GM19455 (cell line): ENCODE measurements at regions not wholly inside any gene's neighbourhood (a gene's known extent, or its start where the extent isn't known, plus 50 kb on each side); places are given as distances from the start of the nearest gene placed in this dataset.

Source experiments
- ATAC-seq: cut with Tn5 transposase; IDR thresholded peaks from one replicate; pipeline ENCODE4 v1.9.1; 2021; ENCODE audit not compliant: unreplicated experiment

DNA sequence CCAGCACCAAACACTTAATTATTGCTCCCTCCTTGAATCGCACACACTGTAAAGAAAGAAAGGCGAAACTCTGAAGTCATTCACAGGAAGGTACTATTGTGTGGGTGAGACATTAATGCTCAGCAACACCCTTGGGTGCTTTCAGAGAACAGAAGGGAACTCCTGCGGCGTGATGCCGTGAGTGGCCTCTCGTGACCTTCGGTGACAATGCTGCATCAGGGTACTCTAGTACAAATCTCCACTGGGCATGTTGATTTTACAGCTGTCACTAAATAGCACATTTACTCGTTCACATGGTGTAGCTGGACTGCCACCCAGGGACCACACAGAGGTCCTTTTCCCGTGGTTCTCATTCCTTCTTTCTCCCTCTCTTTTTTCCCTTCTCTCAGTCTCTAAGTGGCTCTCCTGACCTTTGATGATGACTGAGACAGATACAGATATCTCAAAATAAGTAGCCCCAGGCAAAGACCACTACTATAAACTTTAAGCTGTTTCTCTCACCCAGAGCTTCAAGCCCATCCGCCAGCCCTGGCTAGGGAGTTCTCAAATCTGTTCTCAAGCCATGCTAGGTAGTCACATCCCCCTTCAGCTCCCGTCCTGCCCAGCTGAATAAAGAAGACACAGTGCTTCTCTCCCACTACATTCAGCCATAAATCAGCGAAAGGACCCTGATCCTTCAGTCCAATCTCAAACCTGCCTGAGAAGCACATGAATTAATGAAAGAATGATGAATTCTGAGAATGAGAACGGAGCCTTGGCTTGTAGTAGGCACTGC lies 223.4 kb upstream of the FMN2 start:
- no peak for ATAC-seq

DNA sequence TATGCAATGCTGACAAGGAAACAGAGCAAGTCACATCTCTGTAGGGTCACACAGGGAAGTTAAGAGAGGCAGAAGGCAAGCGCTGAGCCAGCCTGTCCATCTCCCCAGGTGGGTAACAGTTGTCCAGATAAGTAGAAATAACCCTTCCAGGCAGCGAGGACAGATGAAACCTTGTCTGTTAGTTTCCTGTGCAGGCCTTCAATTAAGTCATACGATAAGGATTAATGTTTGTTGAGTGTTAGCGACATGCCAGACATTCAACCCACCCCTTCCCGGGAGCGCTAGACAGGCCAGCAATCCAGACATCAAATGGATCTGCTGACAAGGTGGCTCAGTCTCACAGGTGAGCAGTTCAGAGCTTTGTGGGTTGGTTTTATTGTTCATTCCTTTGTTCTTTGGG lies 221.5 kb upstream of the FMN2 start:
- ATAC-seq, result no peak

DNA sequence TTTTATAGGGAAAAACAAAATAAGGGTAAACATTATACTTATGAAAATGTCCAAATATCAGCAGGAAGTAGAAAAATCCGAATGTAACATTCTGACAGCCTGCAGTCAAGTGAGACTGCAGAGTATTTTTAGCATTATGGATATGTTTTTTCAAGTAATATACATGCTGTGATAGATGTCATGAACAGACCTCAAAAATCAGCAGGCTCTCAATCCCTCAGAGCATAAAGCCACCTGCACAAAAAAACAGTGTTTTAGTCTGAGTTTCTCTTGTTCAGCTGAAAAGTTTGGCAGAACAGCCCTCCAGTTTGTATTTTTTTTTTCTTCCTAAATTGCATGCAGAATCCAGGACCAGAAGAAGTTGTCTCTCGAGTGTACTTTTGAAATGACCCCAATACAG lies 219.1 kb upstream of the FMN2 start:
- ATAC-seq, result no peak

DNA sequence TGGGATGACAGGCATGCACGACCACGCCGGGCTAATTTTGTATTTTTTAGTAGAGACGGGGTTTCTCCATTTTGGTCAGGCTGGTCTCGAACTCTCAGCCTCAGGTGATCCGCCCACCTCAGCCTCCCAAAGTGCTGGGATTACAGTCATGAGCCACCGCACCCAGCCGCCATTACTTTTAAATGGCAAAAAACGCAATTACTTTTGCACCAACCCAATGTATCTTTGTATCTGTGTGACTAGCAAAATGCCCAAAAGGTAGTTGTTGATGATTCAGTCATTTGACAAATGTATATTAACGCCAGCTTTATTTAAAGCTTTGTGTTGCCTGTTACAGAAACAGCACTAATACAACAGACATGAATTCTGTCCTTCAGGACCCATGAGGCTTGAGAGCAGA lies 216.9 kb upstream of the FMN2 start:
- no peak for ATAC-seq

DNA sequence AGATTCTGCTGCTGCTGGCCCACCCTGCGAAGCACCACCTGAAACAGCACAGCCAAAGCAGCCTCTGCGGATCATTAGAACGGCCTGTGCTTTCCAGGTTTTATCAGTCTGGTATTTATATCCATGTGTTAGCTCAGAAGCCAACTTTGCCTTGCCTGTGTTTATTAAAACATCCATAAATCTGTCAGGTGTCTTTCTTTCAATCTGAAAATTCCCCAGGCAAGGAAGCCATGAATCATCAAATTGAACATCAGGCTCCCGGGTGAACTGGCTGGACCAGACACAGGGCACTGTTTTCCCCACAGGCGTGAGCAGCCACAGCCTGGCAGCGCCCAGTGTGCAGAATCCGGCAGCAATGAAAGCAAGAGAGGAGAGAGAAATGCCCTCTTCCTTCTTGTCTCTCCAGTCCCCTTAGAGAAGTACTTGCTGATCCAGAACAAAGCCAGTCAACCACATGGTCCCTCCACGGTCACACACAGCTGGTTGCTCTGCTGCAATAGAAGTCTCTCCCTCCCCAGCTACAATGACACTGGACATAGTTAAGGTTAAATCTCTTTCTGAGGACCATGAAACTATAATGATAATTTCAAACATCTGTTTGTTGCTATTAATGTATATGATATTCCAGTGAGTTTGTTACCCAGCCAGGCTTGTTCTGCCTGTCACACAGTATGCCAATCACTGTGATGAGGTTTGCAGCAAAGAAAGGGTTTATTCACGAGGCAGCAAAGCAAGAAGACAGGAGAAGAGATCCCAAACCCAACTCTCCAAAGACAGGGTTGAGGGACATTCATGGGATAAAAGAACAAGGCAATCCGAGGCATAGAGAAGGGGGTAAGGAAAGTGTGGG lies 212.1 kb upstream of the FMN2 start:
- no peak for ATAC-seq

DNA sequence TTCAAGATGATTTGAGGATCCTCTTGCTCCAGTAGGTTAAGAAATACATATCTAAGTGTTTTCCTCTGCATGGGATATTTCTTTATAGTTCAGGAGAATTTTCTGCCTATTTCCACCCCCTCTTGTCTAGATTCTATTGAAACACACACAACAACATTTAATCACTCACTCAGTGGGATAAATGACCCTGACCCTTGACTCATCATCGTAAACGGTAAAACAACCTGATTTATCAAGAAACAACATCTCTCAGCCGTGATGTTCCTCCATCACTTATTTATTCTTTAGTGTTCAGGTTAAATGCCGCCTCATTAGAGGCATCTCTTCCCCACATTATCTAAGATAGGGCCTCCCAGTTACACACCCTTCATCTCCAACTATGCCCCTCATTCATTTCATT lies 208.7 kb upstream of the FMN2 start:
- no peak for ATAC-seq

DNA sequence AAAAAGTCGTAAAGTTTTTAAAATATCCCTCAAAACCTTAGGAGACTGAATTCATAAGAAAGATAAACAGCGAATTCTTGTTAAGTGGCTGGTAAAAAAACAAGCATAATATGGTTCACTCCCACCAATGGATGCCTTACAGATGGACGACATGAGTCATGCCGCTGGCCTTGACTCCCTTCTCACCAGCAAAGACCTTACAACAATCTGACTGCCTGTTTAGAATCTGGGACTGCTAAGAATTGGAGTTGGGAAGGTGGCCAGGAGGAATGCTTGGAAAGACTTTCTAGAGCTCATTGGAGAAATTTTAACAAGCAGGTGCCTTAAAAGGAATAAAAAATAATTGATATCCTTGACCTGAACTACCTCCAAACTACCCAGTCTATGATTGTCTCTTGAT lies 206.9 kb upstream of the FMN2 start:
- ATAC-seq, result no peak

DNA sequence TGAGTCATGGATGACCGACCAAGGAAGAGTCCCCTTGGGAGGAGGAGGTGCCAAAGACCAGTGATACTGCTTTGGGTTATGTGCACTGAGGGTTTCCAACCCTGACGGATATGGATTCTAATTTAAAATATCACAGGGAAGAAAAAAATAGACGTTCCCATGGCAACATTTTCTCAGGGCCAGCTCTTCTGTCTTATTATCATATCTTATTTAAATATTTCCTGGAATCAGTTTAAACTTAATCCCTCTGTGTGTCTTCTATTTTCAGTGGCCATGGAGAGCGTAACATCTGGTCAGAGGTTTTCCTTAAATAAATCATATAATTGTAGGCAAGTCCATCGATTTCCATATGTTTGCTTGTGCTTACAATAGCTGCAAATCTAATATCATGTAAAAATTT lies 205.4 kb upstream of the FMN2 start:
- ATAC-seq, result no peak

DNA sequence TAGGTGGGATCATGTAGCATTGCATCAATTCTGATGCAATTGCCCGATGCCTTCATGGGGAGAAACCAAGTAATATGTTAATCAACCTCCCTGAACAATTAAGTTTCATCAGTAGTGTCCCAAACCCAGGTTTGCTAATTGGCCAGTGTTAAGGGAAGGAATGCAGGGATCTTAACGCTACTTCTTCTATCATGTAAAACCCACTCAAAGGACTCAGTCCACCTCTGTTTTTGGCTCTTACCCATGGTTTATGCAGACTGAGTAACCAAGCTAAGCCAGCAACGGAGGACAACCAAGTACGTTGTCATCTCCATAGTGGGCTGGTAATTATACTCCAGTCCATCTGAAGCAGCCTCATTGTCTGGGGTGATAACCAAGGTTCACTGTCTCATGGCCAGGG lies 203.0 kb upstream of the FMN2 start:
- no peak for ATAC-seq

DNA sequence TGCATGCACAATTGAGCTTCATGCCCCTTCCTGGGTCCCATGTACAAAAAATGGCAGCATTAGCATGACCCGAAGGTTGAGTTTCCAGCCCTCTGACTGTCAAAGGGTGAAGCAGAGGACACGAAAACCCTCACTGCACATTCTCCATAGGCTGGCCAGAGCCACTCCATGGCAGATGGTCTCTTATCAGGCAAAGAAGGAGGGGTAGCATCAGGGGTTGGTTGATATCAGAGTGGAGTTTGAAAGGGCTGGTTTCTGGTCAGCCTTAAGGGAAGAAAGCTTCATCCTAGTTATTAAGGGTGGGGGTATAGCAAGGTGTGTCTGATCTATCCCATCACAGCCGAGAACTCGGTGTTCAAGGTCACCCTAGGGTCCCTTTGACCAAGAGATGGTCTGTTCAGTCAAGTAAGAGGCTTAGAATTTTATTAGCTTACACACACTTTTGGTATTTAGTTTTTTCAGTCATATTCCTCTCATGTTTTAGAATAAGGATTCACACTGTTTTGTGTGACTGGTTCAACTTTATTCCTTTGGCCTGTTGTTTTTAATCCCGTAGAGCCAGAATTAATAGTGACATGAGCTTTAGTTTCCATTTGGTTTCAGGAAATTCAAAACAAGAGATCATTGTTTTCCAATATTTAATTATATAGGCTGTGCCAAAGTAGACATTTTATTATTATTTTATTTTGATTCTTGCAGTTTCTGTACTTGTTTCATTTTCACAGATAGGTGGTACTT lies 199.9 kb upstream of the FMN2 start:
- ATAC-seq, result no peak

DNA sequence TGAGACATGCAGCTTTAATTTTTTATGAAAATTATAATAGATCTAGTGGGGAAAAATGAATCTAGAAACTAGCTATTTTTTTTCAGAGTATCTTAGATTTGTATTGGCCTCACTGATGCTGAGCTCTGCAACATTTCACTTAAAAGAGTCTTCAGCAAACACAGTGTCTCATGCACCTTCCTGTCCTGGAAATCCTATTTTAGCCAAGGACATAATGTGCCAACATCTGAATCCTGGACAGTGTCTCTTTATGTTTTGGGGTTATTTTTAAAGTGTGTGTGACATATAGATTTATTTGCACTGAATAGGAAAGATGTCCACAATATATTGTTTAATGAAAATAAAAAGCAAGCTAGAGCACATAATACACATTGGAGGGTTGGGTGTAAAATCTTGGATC lies 199.1 kb upstream of the FMN2 start:
- ATAC-seq, result no peak

DNA sequence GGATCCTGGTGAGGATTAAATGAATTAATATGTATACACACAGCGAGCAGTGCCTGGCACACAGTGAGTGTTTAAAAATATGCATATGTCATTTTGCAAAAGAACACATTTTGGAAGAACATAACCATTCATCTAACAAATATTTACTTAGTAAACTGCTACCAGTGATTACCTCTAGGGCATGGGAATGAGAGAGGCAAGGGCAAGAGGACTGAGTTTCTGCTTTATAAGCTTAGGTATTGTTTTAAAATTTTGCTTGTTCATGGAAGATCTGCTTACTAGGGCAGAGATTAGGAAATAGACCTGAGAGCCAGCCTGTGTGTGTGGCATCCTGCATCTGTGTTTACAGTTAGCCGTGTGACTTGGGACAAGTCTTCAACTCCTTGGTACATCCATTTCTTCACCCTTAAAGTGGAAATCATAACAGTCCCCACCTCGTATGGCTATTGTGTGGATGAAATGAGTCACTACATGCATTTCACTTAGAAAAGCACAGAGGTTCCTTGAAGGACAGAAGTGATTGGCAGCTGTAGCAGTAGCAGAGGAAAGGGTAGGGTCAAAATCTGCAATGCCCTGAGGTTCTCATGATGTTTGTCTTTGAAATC lies 198.5 kb upstream of the FMN2 start:
- no peak for ATAC-seq

DNA sequence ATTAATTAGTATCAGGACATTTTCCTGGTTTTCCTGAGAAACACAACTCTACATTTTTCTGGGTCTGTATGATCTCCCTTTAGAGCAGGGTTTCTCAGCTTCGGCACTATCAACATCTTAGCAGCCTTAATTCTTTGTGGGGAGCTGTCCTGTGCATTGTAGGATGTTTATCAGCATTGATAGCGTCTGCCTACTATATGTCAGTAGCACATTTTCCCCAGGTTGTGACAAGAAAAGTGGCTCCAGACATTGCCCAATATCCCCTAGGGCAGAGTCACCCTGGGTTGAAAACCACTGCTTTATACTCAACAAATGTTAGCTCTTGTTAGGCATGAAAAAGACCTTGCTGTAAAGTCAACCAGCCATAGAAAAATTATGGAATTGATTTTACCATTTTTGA lies 195.1 kb upstream of the FMN2 start:
- no peak for ATAC-seq

DNA sequence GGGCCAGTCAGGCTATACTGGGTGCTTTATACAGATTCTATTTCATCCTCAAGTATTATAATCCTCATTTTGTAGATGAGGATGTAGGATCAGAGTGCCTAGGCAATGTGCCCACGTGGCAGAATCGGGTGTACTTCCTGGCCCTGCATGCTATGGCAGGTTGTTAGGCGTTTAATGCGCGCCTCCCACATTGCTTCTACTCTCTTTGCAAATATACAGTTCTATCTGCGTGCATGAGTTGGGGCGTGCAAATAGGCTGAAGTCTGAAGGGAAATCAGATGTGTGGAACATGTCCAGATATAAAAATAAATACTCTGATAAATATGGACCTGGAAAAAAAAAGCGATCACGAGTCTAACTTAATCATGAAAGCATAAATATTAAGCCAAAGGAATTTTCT lies 194.7 kb upstream of the FMN2 start:
- no peak for ATAC-seq

DNA sequence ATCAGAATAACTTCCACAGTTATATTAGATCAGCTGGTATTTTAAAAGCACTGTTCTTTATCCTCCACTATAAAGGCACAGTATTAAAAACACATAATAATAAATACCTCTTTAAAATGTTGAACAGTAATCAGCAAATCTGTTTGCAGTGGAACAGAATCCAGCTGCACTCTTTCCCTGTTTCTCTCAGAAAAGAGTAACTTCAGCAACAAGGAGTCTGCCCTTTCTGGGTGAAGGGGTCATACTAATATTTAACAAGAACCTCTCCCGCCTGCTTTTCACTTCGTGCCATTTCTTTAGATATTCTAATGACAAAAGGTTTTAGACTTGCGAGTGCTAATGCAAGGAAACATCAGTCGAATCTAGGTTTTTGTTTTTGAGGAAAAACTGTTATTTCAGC lies 194.2 kb upstream of the FMN2 start:
- no peak for ATAC-seq

DNA sequence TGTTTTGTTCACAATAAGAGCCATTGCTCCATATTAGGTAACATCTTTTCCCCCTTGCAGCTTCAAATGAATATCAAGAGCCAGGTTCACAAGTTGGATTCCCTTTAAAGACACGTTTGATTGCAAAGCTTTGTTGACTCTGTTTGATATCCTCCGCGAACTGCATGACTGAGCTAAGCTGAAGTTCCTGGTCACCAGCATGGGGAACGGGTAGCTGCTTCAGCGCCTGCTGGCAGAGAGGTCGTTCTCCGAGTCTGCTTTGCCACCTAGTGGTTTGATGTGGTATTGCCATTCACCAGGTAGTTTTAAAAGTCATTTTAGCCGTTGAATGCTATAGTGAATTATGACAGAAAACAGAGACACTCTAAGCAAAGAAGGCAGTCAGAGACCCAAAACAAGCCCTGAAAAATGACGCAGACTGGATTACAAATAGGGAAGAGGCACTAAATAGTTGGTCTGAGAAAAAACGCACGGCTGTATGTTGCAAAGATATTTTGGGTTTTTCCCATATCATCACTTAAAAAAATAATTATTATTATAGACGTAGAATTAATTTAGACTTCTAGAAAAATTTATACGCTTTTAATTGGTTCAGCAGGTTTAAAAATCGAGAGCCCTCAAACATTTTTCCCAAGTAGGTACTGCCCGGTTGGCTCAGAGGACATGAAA lies 193.5 kb upstream of the FMN2 start:
- ATAC-seq, result peak; percentile 91

DNA sequence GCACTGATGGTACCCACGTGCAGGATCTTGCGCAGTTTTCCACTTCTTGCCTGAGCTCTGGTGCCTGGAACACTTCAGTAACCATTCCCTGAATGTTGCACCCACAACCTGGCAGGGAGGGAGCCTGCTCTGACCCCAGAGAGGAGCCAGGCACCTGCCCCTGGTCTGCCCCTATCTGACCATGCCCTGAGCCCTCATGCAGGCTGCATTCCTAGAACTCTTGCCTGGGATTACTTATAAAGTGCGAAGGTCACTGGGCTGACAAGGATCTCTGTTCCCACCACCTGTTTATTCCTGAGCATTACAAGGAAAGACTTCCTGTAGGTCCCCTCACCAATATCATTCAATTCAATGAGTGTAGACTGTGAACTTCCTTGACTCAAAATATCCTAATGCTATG lies 191.9 kb upstream of the FMN2 start:
- no peak for ATAC-seq

DNA sequence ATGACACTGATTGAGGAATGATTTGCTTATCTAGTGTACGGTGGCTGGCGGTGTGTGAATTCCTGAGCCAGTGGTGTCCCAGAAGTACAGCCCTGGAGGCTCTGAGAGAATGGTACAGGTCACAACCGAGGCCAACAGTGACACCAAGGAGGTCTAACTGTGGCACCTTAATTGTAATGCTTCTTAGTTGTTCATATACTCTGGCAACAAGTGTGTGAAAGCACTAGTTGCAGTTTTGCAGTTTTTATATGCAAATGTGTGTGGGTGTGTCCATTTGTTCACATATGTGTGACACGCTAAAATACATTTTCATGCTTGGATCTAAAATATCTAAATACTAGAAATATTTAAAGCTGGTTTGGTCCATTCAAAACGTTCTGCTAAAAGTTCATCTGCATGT lies 185.3 kb upstream of the FMN2 start:
- ATAC-seq, result no peak

DNA sequence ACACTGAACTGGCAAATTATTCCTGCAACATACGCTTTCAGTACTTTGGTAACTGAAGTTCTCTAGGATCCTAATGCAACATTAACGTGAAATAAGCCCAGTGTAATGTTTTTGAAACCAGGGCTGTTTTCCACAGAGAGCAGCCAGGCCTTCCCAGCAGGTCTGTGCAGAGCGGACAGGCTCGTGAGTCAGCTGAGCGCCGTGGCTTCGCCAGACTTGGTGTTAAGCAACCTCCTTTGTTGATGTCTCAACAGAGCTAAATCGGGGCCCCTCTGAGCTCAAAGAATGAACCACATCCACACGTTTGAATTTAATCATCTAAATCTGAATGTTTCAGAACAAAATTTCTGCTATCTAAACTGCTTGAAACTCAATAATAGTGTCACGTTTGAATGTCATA lies 181.8 kb upstream of the FMN2 start:
- ATAC-seq, result no peak

DNA sequence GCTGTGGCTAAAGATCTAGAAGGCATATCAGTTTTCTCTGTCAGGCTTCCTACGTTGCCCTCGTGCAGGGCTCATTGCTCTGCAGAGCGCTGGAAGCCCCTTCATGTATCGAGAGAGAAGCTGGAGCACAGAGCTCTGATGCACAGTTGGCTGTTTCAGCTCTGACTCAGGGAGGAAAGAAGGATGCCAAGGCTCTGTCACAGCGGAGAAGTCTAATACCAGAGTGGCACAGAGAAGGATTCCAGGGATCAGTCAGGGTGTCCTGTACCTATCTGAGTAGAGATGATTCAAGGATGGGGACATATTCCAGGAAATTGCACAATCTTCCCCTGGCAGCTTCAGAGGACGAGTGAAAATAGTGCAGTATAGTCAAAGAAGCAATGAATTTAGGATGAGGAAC lies 179.2 kb upstream of the FMN2 start:
- ATAC-seq, result no peak

DNA sequence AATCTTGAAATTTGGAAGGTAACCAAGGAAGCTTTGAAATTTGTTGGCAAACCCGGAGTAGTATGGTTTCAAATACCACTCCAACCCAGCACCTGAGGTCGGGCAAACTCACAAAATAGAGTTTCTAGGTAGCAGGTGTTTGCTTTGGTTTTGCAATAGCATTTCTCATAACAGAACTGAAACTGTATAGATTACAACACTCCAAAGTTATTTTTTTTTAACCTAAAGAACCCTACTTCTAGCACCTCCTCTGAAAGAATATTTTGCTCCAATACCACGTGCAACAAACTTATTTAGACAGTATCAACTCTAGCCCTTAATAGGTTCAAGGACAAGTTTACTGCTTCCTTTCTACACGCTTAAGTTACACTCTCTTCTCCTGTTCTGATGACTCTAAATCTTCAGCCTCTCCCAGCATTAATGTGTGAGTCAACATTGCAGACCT lies 178.5 kb upstream of the FMN2 start:
- ATAC-seq, result no peak
